ENCODE measurements at regions not wholly inside any gene's neighbourhood (a gene's known extent, or its start where the extent isn't known, plus 50 kb on each side); places are given as distances from the start of the nearest gene placed in this dataset.
"Not testable (repeated sequence)": the region's sequence is repeated elsewhere in the genome, so short reads cannot be mapped to it uniquely, and the experiment has no call there.

- not testable (repeated sequence) for DNase-seq (ENCODE audit: low read depth in 3 of 3)
Measured at GRCh38 chr10:45117940-45118339, 117.2 kb downstream of the ZNF22 start.

GRCh38 chr10:45118929-45119328 is 118.2 kb downstream of the ZNF22 start:
- DNase-seq (ENCODE audit: low read depth in 3 of 3), result no peak

- not testable (repeated sequence) for DNase-seq (ENCODE audit: low read depth in 3 of 3)
Measured at GRCh38 chr10:45122180-45122860, 121.6 kb downstream of the ZNF22 start.

- no peak for DNase-seq (ENCODE audit: low read depth in 3 of 3)
Measured at GRCh38 chr10:45135443-45136198, 134.9 kb downstream of the ZNF22 start.

GRCh38 chr10:45136256-45136655 is 135.5 kb downstream of the ZNF22 start:
- no peak for DNase-seq (ENCODE audit: low read depth in 3 of 3)

GRCh38 chr10:45144326-45145070 is 143.8 kb downstream of the ZNF22 start:
- DNase-seq (ENCODE audit: low read depth in 3 of 3), result no peak

- not testable (repeated sequence) for DNase-seq (ENCODE audit: low read depth in 3 of 3)
Measured at GRCh38 chr10:45145143-45145542, 144.4 kb downstream of the ZNF22 start.

GRCh38 chr10:45147000-45147399 is 146.3 kb downstream of the ZNF22 start:
- no peak for DNase-seq (ENCODE audit: low read depth in 3 of 3)

- no peak for DNase-seq (ENCODE audit: low read depth in 3 of 3)
Measured at GRCh38 chr10:45150997-45151396, 150.3 kb downstream of the ZNF22 start.

GRCh38 chr10:45151467-45152214 is 150.9 kb downstream of the ZNF22 start:
- no peak for DNase-seq (ENCODE audit: low read depth in 3 of 3)

- no peak for DNase-seq (ENCODE audit: low read depth in 3 of 3)
Measured at GRCh38 chr10:45152726-45153125, 152.0 kb downstream of the ZNF22 start.

GRCh38 chr10:45154502-45154901 is 153.8 kb downstream of the ZNF22 start:
- DNase-seq (ENCODE audit: low read depth in 3 of 3), result no peak

GRCh38 chr10:45155784-45156183 is 155.1 kb downstream of the ZNF22 start:
- DNase-seq (ENCODE audit: low read depth in 3 of 3), result no peak

- DNase-seq (ENCODE audit: low read depth in 3 of 3), result no peak
Measured at GRCh38 chr10:45160271-45160670, 155.1 kb downstream of the OR13A1 start.

- no peak for DNase-seq (ENCODE audit: low read depth in 3 of 3)
Measured at GRCh38 chr10:45163315-45163975, 152.0 kb downstream of the OR13A1 start.

GRCh38 chr10:45175520-45176118 is 139.8 kb downstream of the OR13A1 start:
- DNase-seq (ENCODE audit: low read depth in 3 of 3), result not testable (repeated sequence)

- no peak for DNase-seq (ENCODE audit: low read depth in 3 of 3)
Measured at GRCh38 chr10:45179691-45180090, 135.7 kb downstream of the OR13A1 start.

- DNase-seq (ENCODE audit: low read depth in 3 of 3), result no peak
Measured at GRCh38 chr10:45180507-45180906, 134.9 kb downstream of the OR13A1 start.

- no peak for DNase-seq (ENCODE audit: low read depth in 3 of 3)
Measured at GRCh38 chr10:45180946-45181875, 134.2 kb downstream of the OR13A1 start.

- no peak for DNase-seq (ENCODE audit: low read depth in 3 of 3)
Measured at GRCh38 chr10:45183174-45183573, 132.2 kb downstream of the OR13A1 start.

Data from stimulated activated CD4-positive, alpha-beta T cell treated with anti-CD3 and anti-CD28 coated beads, TNF-alpha, amount 100 ng/mL, for 48 hours (primary cell).